ENCODE measurements at regions not wholly inside any gene's neighbourhood (a gene's known extent, or its start where the extent isn't known, plus 50 kb on each side); places are given as distances from the start of the nearest gene placed in this dataset.

- no peak for DNase-seq
- Mint-ChIP-seq H3K27ac (no peak overlapping the region), H3K4me3 (no peak overlapping the region), H3K36me3 (ENCODE audit: insufficient read depth in 1 of 3, low read depth in 3 of 3) (peaks cover 0 to 5% (median 5%) of the 10 kb centered on the region in 3 experiments; a peak in 4 of 7 replicates), H3K27me3 (ENCODE audit: low read depth) (no peaks in the 10 kb centered on the region; the same call in 1 of the 2 replicates), H3K4me1 (peaks cover 7 to 8% of the 10 kb centered on the region in 2 experiments; a peak in 3 of 4 replicates), H3K9me3 (peaks cover 12 to 35% of the 10 kb centered on the region in 2 experiments)
- H2BK20ac ChIP-seq (ENCODE audit: low read depth, low read length, poor library complexity, severe bottlenecking), result no peak overlapping the region
- no peaks in the 10 kb centered on the region for H4K20me1 ChIP-seq (ENCODE audit: control insufficient read depth, insufficient read depth, insufficient read length)
- no peak overlapping the region for H4K5ac ChIP-seq (ENCODE audit: insufficient read length, low read depth, low read length)
- no peak overlapping the region for H3K14ac ChIP-seq (ENCODE audit: insufficient read depth, low read length)
- H3K27me3 ChIP-seq (ENCODE audit: insufficient read depth, low read length), result no peaks in the 10 kb centered on the region
- H3K4me2 ChIP-seq (ENCODE audit: insufficient read depth, insufficient read length, low read length), result no peak overlapping the region
- no peaks in the 10 kb centered on the region for H3K79me1 ChIP-seq (ENCODE audit: insufficient read depth, low read depth, low read length, poor library complexity, severe bottlenecking)
- no peak overlapping the region for H4K8ac ChIP-seq (replicated peaks; ENCODE audit: insufficient read length, low read depth, low read length)
- no peaks in the 10 kb centered on the region for H3K9me3 ChIP-seq (ENCODE audit: control insufficient read depth, low read depth, low read length)
- H2AFZ ChIP-seq (ENCODE audit: low read length), result no peak overlapping the region
- no peak overlapping the region for H2AK5ac ChIP-seq (ENCODE audit: insufficient read length, low read length)
- no peak overlapping the region for H2BK5ac ChIP-seq (ENCODE audit: insufficient read length, low read length)
- no peak overlapping the region for H2BK12ac ChIP-seq (ENCODE audit: insufficient read length, low read depth, low read length)
- no CpG with 5 or more reads among the region's 6 CpGs for WGBS (ENCODE audit: extremely low coverage, insufficient read length, low lambda C conversion rate)
- no peaks in the 10 kb centered on the region for H3K4me1 ChIP-seq (ENCODE audit: insufficient read depth, low read length)
- H2BK120ac ChIP-seq (ENCODE audit: low read depth, low read length, poor library complexity, severe bottlenecking), result no peak overlapping the region
- no peak overlapping the region for H3K56ac ChIP-seq (ENCODE audit: insufficient read length, low read depth, low read length)
- H3K18ac ChIP-seq (ENCODE audit: insufficient read length, low read depth, low read length), result no peak overlapping the region
- no peak overlapping the region for H3K27ac ChIP-seq (ENCODE audit: insufficient read length, low read depth, low read length)
- no peak overlapping the region for H2BK15ac ChIP-seq (ENCODE audit: low read depth, low read length)
- H4K91ac ChIP-seq (ENCODE audit: insufficient read length, low read depth, low read length), result no peak overlapping the region
- no peak overlapping the region for H3T11ph ChIP-seq (ENCODE audit: low read length)
- no peaks in the 10 kb centered on the region for H3K23me2 ChIP-seq (ENCODE audit: insufficient read length, low read depth, low read length, poor library complexity, severe bottlenecking)
- no peak overlapping the region for H3K4ac ChIP-seq (ENCODE audit: low read depth, low read length)
- H3K79me2 ChIP-seq (ENCODE audit: insufficient read depth, low read length), result no peaks in the 10 kb centered on the region
- H3K23ac ChIP-seq (ENCODE audit: insufficient read length, low read depth, low read length), result no peak overlapping the region
- H3K9ac ChIP-seq (ENCODE audit: extremely low read depth, insufficient read length, low read length), result no peak overlapping the region
- no peak for TF ChIP-seq CTCF (conservative IDR thresholded peaks at IDR 0.05)
These were observed 213.6 kb downstream of the CBLL2 start for GRCh38 chrX:22486296-22486695.
